ENCODE measurements at regions not wholly inside any gene's neighbourhood (a gene's known extent, or its start where the extent isn't known, plus 50 kb on each side); places are given as distances from the start of the nearest gene placed in this dataset.

GRCh38 chr9:16202914-16203728 is 650.3 kb downstream of the CCDC171 start:
- no peak for DNase-seq (ENCODE audit: low spot score)

- DNase-seq (ENCODE audit: low spot score), result no peak
Observed at GRCh38 chr9:16203729-16204573, 651.1 kb downstream of the CCDC171 start.

GRCh38 chr9:16205455-16205854 is 652.6 kb downstream of the CCDC171 start:
- no peak for DNase-seq (ENCODE audit: low spot score)

- no peak for DNase-seq (ENCODE audit: low spot score)
Observed at GRCh38 chr9:16206518-16206917, 653.7 kb downstream of the CCDC171 start.

- DNase-seq (ENCODE audit: low spot score), result no peak
Observed at GRCh38 chr9:16207161-16207560, 654.3 kb downstream of the CCDC171 start.

GRCh38 chr9:16210440-16210839 is 657.6 kb downstream of the CCDC171 start:
- DNase-seq (ENCODE audit: low spot score), result no peak

GRCh38 chr9:16211946-16212345 is 658.5 kb downstream of the BNC2 start:
- DNase-seq (ENCODE audit: low spot score), result no peak

- DNase-seq (ENCODE audit: low spot score), result no peak
Observed at GRCh38 chr9:16213781-16214515, 656.5 kb downstream of the BNC2 start.

- no peak for DNase-seq (ENCODE audit: low spot score)
Observed at GRCh38 chr9:16214677-16215352, 655.7 kb downstream of the BNC2 start.

- no peak for DNase-seq (ENCODE audit: low spot score)
Observed at GRCh38 chr9:16215353-16215680, 655.2 kb downstream of the BNC2 start.

GRCh38 chr9:16217943-16218701 is 652.3 kb downstream of the BNC2 start:
- no peak for DNase-seq (ENCODE audit: low spot score)

GRCh38 chr9:16221366-16221765 is 649.1 kb downstream of the BNC2 start:
- no peak for DNase-seq (ENCODE audit: low spot score)

GRCh38 chr9:16221822-16222547 is 648.5 kb downstream of the BNC2 start:
- no peak for DNase-seq (ENCODE audit: low spot score)

GRCh38 chr9:16223074-16223871 is 647.2 kb downstream of the BNC2 start:
- no peak for DNase-seq (ENCODE audit: low spot score)

- DNase-seq (ENCODE audit: low spot score), result no peak
Observed at GRCh38 chr9:16230731-16231130, 639.7 kb downstream of the BNC2 start.

- no peak for DNase-seq (ENCODE audit: low spot score)
Observed at GRCh38 chr9:16236311-16236710, 634.2 kb downstream of the BNC2 start.

- DNase-seq (ENCODE audit: low spot score), result no peak
Observed at GRCh38 chr9:16236882-16237281, 633.6 kb downstream of the BNC2 start.

GRCh38 chr9:16238623-16239138 is 631.8 kb downstream of the BNC2 start:
- no peak for DNase-seq (ENCODE audit: low spot score)

- no peak for DNase-seq (ENCODE audit: low spot score)
Observed at GRCh38 chr9:16241231-16241630, 629.2 kb downstream of the BNC2 start.

- DNase-seq (ENCODE audit: low spot score), result no peak
Observed at GRCh38 chr9:16243798-16244197, 626.7 kb downstream of the BNC2 start.
